ENCODE measurements at regions not wholly inside any gene's neighbourhood (a gene's known extent, or its start where the extent isn't known, plus 50 kb on each side); places are given as distances from the start of the nearest gene placed in this dataset.
A peak's percentile ranks its signal among the peaks of the same experiment; 100 is the strongest.
"Not testable (repeated sequence)": the region's sequence is repeated elsewhere in the genome, so short reads cannot be mapped to it uniquely, and the experiment has no call there.

DNA sequence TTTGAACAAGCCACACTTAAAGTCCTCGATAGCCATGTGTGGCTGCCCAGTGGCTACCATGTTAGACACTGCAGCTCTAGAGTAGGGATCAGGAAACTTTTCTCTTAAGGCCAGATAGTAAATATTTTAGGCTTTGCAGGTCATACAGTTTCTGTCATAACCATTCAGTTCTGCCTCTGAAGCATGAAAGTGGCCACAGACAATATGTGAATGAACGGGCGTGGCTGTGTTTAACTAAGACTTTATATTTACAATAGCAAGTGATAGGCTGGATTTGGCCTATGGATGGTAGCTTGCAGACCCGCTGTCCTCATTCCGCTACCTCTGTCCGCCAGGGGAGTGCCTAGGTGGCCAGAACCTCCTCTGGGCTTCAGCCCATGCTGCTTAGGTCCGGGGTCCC, 204.6 kb downstream of the LIPI start:
- H3K36me3 ChIP-seq; intact Hi-C loops (cut with DNase I); H3K9me3 ChIP-seq; H3K27me3 ChIP-seq; H3K27ac ChIP-seq; H3K4me1 ChIP-seq; FAIRE-seq; ATAC-seq; H3K4me3 ChIP-seq; DNase-seq: not testable (repeated sequence)
- 59 to 76% methylated on average over 5 to 6 of the region's 7 CpGs for WGBS, 2 donors

DNA sequence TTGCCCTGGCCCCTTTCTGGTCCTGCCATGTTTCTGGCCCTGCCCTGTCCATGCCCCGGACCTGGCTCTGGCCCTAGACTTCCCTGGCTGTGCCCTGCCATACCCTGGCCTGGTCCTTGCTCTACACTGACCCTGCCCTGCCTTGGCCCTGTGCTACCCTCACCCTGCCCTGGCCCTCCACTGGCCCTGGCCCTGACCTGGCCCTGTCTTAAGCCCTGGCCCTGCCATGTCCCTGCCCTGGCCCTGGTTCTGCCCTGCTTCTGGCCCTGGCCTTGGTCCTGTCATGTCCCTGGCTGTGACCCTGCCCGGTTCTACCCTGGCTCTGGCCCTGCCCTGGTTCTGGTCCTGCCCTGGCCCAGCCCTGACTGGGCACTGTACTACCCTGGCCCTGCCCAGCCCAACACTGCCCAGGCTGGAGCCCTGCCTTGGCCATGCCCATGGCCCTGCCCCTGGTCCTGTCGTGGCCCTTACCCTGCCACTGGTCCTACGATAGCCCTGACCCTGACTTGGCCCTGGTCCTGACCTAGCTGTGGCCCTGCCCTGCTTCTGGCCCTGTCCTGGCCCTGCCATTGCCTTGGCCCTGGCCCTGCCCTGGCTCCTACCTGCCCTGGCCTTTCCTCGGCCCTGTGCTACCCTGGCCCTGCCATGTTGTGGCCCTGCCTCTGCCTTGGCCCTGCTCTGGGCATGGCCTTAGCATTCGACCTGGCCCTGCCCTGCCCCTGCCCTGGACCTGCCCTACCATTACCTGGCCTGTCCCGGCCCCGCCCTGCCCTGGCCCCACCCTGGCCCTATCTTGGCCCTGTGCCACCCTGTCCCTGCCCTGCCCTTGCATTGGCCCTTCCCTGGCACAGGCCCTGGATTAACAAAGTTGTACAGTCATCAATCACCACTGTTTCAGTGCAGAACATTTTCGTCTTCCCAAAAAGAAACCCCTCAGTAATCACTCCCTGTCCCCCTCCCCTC, 223.5 kb downstream of the LIPI start:
- H3K4me1 ChIP-seq; H3K4me3 ChIP-seq; H3K27me3 ChIP-seq; H3K27ac ChIP-seq; H3K36me3 ChIP-seq; FAIRE-seq; intact Hi-C loops (cut with DNase I); H3K9me3 ChIP-seq: not testable (repeated sequence)
- DNase-seq (peak in 3 of 6 donors; percentile 31 to 58 (median 54)), ATAC-seq (peak in 2 of 4 donors; percentile 13 to 22)
- WGBS, 2 donors, result 62 to 72% methylated on average over 8 of the region's 9 CpGs

DNA sequence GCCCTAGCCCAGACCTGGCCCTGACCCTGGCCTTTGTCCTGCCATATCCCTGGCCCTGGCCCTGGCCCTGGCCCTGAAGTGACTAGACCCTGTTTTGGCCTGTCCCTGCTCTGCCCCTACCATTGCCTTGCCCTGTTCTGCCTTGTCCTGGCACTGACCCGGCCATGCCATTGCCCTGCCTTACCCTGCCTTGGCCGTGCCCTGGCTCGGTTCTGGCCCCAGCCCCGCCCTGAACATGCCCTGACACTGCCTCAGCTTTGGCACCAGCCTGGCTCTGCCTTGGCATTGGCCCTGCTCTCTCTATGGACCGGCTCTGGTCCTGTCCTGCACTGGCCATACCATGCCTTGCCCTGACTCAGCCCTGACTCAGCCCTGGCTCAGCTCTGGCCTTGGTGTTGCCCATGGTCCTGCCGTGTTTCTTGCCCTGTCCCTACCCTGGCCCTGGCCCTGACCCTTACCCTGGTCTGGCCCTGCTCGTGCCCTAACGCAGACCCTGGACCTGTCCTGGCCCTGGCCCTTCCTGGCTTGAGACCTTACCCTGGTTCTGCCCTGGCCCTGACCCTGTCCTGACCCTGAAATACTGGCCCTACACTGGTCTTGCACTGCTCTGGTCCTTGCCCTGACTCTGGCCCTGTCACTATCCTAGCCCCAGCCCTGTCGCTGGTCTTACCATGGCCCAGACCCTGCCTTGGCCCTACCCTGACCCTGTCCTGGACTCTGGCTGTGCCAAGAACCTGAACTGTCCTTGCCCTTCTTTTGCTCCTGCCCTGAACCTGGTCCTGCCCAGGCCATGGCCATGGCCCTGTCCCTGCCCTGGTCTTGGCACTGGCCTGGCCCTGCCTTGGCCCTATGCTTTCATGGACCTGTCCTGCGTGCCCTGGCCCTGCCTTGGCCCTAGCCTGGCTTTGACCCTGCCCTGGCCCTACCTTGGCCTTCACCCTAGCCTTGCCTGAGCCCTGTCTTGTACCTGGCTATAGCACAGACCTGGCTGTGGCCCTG, 224.6 kb downstream of the LIPI start:
- 77 to 83% methylated on average over 10 of the region's 10 CpGs for WGBS, 2 donors
- FAIRE-seq; intact Hi-C loops (cut with DNase I); H3K4me3 ChIP-seq; H3K4me1 ChIP-seq; H3K9me3 ChIP-seq; H3K27me3 ChIP-seq; H3K36me3 ChIP-seq; H3K27ac ChIP-seq: not testable (repeated sequence)
- DNase-seq, result peak in 2 of 6 donors; percentile 51 to 60
- peak in 1 of 4 donors; percentile 12 for ATAC-seq

DNA sequence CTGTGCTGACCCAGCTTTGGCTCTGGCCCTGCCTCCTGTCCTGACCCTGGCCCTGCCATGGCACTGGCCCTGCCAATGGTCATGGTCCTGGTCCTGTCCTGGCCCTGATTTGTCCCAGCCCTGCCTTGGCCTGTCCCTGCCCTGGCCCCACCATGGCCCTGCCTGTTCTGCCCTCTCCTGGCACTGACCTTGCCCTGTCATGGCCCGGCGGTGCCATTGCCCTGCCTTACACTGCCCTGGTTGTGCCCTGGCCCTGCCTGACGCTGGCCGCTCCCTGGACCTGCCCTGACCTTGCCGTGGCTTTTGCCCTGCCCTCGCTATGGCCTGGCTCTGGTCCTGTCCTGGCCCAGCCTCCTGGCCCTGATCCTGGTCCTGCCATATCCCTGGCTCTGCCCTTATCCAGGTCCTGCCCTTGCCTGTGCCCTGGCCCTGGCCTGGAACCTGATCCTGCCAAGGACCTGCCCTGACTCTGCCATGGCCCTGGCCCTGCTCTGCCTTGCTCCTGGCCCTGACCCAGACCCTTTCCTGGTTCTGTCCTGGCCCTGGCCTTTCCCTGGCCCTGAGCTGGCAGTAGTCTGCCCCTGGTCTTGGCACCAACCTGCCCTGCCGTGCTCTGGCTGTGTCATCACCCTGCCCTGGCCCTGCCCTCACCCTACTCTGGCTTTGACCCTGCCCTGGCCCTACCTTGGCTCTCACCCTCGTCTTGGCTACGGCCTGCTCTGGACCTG, 225.5 kb downstream of the LIPI start:
- H3K27me3 ChIP-seq; H3K9me3 ChIP-seq; H3K27ac ChIP-seq; H3K4me1 ChIP-seq; intact Hi-C loops (cut with DNase I); FAIRE-seq; H3K4me3 ChIP-seq; H3K36me3 ChIP-seq: not testable (repeated sequence)
- peak in 3 of 6 donors; percentile 20 to 59 (median 47) for DNase-seq
- 58 to 75% methylated on average over 7 to 8 of the region's 9 CpGs for WGBS, 2 donors
- ATAC-seq, result peak in 1 of 4 donors; percentile 8

DNA sequence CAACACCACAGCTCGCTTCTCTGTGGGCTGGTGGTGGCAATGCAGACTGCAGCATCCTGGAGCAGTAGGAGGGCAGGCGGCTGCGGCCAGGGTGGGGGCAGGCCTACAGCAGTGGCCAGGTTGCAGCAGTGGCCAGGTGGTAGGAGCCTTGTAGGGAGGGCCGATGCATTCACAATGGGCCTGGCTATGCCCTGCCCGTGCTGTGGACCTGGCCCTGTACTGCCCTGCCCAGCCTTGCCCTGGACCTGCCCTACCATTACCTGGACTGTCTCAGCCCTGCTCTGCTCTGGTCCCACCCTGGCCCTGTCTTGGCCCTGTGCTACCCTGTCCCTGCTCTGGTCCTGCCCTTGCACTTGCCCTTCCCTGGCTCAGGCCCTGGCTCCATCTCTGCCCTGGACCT, 226.0 kb downstream of the LIPI start:
- H3K4me1 ChIP-seq; H3K27ac ChIP-seq; FAIRE-seq; H3K36me3 ChIP-seq; H3K4me3 ChIP-seq; ATAC-seq; H3K27me3 ChIP-seq; intact Hi-C loops (cut with DNase I); H3K9me3 ChIP-seq: not testable (repeated sequence)
- WGBS, 2 donors, result 69 to 87% methylated on average over 5 of the region's 5 CpGs
- DNase-seq, result peak in 1 of 6 donors; percentile 58

DNA sequence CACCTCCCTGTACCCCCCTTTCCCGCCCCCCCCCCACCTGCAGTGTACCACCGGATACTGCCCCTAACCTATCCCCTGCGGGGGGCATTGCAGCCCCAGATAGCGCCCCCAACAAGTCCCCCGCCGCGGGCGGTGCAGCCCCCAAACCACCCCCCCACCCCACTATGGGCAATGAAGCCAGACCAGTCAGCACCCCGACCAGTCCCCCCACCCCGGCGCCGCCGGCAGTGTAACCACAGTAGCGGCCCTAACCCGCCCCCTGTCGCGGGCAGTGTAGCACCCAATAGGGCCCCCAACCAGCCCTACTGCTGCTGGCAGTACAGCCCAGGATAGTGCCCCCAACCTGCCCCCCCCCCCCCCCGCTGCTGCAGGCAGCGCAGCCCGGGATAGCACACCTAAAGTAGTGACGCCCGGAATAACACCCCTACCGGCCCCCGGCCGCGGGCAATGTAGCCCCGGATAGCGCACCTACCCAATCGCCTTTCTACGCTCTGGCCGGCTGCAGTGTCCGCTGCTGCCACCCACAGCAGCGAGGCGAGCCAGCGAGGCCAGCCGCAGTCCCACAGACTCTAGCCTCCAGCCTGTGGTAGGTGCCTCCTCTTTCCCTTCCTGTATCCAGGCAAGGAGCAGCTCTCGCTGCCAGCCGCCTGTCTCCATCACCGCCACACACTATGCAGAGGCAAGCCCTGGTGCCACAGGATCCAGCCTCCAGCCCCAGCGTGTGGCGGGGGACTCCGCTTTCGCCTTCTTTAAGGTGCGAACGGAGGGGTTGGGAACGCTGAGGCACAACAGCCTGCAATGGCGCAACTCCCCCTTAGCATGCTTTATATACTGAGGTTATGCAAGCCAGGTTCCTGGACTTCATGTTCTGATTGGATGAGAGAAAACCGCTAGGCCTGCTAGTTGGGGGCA, 229.3 kb downstream of the LIPI start:
- intact Hi-C loops (cut with DNase I); H3K9me3 ChIP-seq: not testable (repeated sequence)

DNA sequence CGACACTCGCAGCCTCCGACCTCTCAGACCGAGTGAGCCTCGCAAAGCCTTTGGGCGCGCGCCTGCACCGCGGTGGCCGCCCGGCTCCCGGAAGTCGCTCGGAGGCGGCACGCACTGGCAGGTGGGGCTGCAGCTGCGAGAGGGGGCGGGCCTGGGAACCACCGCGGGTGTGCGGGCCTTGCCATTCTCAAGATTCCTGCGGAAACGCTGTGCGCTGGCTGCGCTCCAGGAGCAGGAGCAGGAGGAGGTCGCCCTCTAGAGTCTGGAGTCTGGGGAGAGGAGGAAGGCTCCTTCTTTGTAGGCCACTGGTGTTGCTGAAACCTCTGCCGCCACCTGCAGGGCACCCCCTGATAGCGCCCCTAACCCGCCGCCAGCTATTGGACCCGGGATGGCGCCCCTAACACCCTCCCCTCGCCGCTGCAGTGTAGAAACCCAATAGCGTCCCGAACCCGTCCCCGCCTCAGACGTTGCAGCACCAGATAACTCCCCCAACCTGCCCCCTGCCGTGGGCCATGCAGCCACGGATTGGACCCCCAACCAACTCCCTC, 230.6 kb downstream of the LIPI start:
- FAIRE-seq; H3K36me3 ChIP-seq; H3K27ac ChIP-seq; intact Hi-C loops (cut with DNase I); H3K9me3 ChIP-seq; H3K27me3 ChIP-seq; H3K4me1 ChIP-seq: not testable (repeated sequence)
- TF ChIP-seq, protein P1, sequence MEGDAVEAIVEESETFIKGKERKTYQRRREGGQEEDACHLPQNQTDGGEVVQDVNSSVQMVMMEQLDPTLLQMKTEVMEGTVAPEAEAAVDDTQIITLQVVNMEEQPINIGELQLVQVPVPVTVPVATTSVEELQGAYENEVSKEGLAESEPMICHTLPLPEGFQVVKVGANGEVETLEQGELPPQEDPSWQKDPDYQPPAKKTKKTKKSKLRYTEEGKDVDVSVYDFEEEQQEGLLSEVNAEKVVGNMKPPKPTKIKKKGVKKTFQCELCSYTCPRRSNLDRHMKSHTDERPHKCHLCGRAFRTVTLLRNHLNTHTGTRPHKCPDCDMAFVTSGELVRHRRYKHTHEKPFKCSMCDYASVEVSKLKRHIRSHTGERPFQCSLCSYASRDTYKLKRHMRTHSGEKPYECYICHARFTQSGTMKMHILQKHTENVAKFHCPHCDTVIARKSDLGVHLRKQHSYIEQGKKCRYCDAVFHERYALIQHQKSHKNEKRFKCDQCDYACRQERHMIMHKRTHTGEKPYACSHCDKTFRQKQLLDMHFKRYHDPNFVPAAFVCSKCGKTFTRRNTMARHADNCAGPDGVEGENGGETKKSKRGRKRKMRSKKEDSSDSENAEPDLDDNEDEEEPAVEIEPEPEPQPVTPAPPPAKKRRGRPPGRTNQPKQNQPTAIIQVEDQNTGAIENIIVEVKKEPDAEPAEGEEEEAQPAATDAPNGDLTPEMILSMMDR (IDR thresholded peaks at IDR 0.05), result peak in 3 of 4 donors; percentile 16 to 56 (median 19)
- ATAC-seq (peak; percentile 97 to 99 (median 98)), DNase-seq (peak; percentile 72 to 97 (median 81))
- peak overlapping the region; percentile 16 to 54 (median 29) for H3K4me3 ChIP-seq
- 4 to 73% methylated on average over 35 to 37 of the region's 42 CpGs for WGBS, 2 donors

More for the DNA sequence above, 229.3 kb downstream of the LIPI start:
- FAIRE-seq, ATAC-seq, H3K27me3 ChIP-seq, H3K4me1 ChIP-seq, H3K27ac ChIP-seq, H3K36me3 ChIP-seq, H3K4me3 ChIP-seq: not testable (repeated sequence)
- DNase-seq, result peak in 2 of 6 donors; percentile 15 to 52
- WGBS, 2 donors, result 76 to 93% methylated on average over 35 to 48 of the region's 48 CpGs

DNA sequence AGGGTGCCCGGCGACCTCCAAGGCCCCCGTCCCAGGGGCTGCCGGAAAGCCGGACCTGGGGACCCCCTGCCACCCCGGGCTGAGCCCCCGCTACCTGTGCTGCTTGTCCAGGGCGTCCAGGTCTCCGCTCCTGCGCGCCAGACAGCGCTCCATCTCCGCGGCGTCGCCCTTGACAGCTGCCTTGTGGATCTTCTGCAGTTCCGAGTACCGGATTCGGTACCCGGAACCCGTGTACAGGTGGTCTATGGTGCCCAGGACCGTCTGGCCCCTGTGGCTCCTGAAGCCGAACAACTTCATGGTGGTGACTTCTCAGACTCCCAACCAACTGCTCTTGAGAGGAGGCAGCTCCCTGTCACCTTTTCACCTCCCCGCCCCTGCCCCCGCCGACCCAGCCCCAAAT, 231.1 kb downstream of the LIPI start:
- DNase-seq, result peak in 3 of 6 donors; percentile 37 to 67 (median 58)
- ATAC-seq, result peak; percentile 9 to 29 (median 21)

DNA sequence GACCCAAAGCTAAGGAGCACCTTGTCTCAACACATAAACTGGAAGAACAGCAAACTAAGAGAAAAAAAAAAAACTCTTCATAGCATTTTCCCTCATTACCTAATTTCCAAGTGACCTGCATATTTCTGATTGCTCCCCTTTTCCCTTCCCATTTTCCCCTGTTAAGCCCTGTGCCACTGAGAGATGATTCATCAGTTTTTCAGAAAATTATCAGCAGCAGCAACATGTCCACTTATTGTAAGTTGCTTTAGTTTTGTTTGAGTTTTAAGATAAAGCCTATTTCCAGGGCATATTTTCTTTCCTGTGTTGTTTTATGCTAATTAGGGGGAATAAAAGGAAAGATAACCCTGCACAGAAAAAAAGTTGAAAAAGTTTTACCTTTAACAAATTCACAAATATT, 236.2 kb downstream of the LIPI start:
- H3K4me1 ChIP-seq; DNase-seq; H3K27ac ChIP-seq; ATAC-seq; FAIRE-seq; H3K27me3 ChIP-seq; intact Hi-C loops (cut with DNase I); H3K4me3 ChIP-seq; H3K9me3 ChIP-seq; H3K36me3 ChIP-seq: not testable (repeated sequence)

More for the DNA sequence above, 231.1 kb downstream of the LIPI start:
- H3K36me3 ChIP-seq; H3K27me3 ChIP-seq; FAIRE-seq; intact Hi-C loops (cut with DNase I); H3K4me1 ChIP-seq; H3K9me3 ChIP-seq; H3K27ac ChIP-seq: not testable (repeated sequence)
- WGBS, 2 donors, result 11 to 78% methylated on average over 24 to 26 of the region's 26 CpGs
- H3K4me3 ChIP-seq, result peak overlapping the region; percentile 16 to 54 (median 29)

All from pancreas (tissue), 10 donors.